RWPE1 (cell line): ENCODE measurements at regions not wholly inside any gene's neighbourhood (a gene's known extent, or its start where the extent isn't known, plus 50 kb on each side); places are given as distances from the start of the nearest gene placed in this dataset.

Experiments used
- CTCF ChIA-PET: fragments of 350-600 bp; sonication (Branson Sonifier 250); formaldehyde crosslinking; extraction: SDS; loops from one replicate; lab custom pipeline; 2021; lab: Yijun Ruan, JAX
- POLR2A ChIA-PET: fragments of 400-600 bp; formaldehyde crosslinking; extraction: SDS; loops from one replicate; lab custom pipeline; 2020; ENCODE audit warnings: antibody characterized with exemption; ENCODE audit not compliant: low non-redundant PET; lab: Yijun Ruan, JAX
- DNase-seq: peaks from one replicate; pipeline ENCODE4 v3.0.0; 2012; ENCODE audit warnings: low spot score
- H3K27ac ChIP-seq: fragments of 450-650 bp; 2 replicates; pipeline ENCODE4 v1.5.1; 2017
- TF ChIP-seq, protein P1 (sequence below): fragments of 450-650 bp; conservative IDR thresholded peaks from 2 replicates; pipeline ENCODE4 v1.5.1; 2017; ENCODE audit warnings: low read depth, mild to moderate bottlenecking

DNA sequence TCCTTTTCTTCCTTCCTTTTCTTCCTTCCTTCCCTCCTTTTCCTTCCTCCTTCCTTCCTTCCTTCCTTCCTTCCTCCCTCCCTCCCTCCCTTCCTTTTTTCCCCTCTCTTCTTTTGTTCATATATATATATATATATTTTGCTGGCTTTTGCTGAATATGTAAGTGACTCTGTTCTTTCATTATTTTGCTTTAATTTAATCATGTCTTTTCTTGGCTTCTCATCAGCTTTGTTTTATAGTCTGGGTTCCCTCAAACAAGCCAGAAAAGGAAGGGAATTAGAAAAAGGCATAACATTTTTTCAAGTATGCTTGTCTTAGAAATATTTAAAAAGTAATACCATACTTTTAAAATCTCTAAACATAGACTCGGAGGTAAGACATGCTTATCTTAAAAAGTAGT, 219.9 kb upstream of the ATXN7L3B start:
- H3K27ac ChIP-seq: no peak overlapping the region
- TF ChIP-seq, protein P1, sequence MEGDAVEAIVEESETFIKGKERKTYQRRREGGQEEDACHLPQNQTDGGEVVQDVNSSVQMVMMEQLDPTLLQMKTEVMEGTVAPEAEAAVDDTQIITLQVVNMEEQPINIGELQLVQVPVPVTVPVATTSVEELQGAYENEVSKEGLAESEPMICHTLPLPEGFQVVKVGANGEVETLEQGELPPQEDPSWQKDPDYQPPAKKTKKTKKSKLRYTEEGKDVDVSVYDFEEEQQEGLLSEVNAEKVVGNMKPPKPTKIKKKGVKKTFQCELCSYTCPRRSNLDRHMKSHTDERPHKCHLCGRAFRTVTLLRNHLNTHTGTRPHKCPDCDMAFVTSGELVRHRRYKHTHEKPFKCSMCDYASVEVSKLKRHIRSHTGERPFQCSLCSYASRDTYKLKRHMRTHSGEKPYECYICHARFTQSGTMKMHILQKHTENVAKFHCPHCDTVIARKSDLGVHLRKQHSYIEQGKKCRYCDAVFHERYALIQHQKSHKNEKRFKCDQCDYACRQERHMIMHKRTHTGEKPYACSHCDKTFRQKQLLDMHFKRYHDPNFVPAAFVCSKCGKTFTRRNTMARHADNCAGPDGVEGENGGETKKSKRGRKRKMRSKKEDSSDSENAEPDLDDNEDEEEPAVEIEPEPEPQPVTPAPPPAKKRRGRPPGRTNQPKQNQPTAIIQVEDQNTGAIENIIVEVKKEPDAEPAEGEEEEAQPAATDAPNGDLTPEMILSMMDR: no peak
- DNase-seq: no peak
- CTCF ChIA-PET: interaction anchor here (0.6 to 0.8 kb wide), 3 partner anchors 9 to 1368 kb away, joined by 3 read pairs; no protein-coding TSS in a partner anchor
- POLR2A ChIA-PET: no interaction called here

DNA sequence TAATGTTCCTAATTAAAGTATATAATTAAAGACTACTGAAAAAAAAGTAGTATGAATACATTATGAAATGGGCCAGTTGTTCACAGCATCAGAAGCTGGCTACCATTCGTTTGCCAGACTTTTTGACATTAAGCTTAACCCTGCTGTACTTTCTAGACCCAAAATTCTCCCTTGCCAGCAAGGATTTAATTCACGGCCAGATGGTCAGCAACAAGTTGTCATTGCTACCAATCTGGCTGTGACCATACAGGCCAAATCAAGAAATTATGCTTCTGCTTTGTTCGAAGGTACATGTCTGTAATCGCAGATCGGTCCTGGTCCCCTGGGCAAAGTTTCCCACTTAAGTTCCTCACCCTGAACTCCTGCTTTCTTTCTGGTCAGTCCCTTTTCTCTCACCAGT, 217.7 kb upstream of the ATXN7L3B start:
- TF ChIP-seq, protein P1: no peak
- CTCF ChIA-PET: no interaction called here
- DNase-seq: no peak
- POLR2A ChIA-PET: no interaction called here
- H3K27ac ChIP-seq: no peak overlapping the region

DNA sequence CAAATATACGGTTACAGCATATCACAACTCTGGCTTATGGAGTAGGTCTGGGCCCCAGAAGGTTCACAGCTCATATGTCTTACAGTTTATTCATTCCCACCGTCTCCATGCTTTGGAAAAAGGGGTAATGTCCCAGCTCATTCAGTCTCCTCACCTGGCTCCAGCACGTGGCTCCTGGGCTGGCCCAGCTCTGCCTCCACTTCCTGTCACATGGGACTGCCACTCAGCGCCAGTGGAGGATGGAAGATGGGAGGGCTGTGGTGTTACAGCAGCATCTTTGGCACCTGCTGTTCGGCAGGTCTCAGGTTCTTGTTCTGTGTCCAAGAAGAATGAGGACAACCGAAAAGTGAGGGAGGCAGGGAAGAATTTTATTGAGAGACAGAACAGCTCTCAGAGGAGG, 216.3 kb upstream of the ATXN7L3B start:
- no peak overlapping the region for H3K27ac ChIP-seq

DNA sequence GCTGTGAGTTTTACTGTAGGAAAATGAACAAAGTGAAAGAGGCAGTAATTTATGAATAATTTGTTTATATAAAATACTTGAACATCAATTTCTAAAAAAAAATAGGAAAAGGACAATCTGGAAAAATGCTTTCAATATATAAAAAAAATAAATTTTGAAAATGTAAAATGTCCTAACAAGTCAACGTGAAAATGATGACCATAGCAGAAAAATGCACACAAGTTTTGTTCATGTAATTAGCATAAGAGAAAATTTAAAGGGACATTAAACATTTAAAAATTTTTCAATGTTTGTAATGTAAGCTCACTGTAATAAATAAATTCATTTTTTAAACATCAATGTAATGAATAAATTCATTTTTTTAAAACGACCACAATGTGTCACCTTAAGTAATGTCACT, 214.8 kb upstream of the ATXN7L3B start:
- no peak for DNase-seq
- H3K27ac ChIP-seq: no peak overlapping the region
- TF ChIP-seq, protein P1: no peak
- POLR2A ChIA-PET: no interaction called here
- CTCF ChIA-PET: no interaction called here

More for the DNA sequence above, 216.3 kb upstream of the ATXN7L3B start:
- TF ChIP-seq, protein P1: no peak
- CTCF ChIA-PET: interaction anchor here (0.5 kb wide), 1 partner anchor 28 kb away, joined by 4 read pairs; no protein-coding TSS in a partner anchor
- no peak for DNase-seq
- POLR2A ChIA-PET: no interaction called here

DNA sequence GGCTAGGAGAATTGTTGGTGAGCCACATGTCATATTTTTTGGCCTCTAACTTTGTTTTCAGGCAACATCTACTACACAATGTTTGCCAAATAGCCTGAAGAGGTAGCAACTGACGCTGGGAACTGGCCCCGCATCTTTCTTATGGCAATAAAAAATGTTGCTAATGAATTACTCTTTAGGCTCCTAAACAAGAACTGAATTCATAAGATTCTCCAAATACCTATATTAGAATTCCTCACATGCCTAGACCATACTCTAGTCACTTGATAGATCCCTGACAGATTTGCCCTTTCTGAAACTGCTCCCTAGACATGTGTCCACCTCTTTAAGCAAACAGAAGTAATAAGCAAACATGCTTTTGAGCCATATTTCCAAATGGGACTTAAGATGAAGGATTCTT, 209.0 kb upstream of the ATXN7L3B start:
- H3K27ac ChIP-seq: no peak overlapping the region
- no peak for DNase-seq
- ChIA-PET CTCF (no interaction called here), POLR2A (no interaction called here)
- TF ChIP-seq, protein P1: no peak

DNA sequence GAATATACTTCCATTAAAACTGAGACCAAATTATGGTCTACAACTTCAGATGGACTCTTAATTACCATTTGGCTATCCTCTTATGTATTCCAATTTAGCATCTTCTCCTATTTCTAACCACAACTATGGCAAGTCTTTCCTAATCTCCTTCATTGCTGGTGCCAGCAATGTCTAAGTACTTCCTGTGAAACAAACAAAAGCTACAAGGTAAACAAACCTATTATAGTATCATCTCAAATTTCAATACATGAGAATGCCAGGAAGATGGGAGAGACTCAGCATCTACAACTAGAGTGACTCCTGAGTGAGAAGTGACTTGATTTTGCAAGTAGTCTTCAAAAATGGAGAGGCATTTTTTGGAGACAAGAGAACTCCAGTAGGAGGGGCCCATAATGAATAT, 202.9 kb upstream of the ATXN7L3B start:
- no peak for DNase-seq
- POLR2A ChIA-PET: no interaction called here
- CTCF ChIA-PET: interaction anchor here (0.8 kb wide), 1 partner anchor 9 kb away, joined by 4 read pairs; no protein-coding TSS in a partner anchor
- H3K27ac ChIP-seq: no peak overlapping the region
- TF ChIP-seq, protein P1: no peak
